Adrenal gland (tissue), 5 donors: ENCODE measurements at regions not wholly inside any gene's neighbourhood (a gene's known extent, or its start where the extent isn't known, plus 50 kb on each side); places are given as distances from the start of the nearest gene placed in this dataset.

Experiments
- CTCF ChIP-seq, 6 experiments: fragments of 450-650 bp in 4 of 6; fragments of 200-600 bp in 2 of 6; sonication (generic) in 1 of 6; IDR thresholded peaks; 1 replicate in 5 of 6; 2 replicates in 1 of 6; pipeline versions ENCODE4 v1.5.1 to v1.8.0; 2016 to 2021; ENCODE audit warnings: antibody characterized with exemption in 6 of 6, mild to moderate bottlenecking in 2 of 6, moderate library complexity in 1 of 6
- POLR2A ChIP-seq, 2 donors: fragments of 450-650 bp; IDR thresholded peaks; one replicate each; pipeline ENCODE4 v1.6.1; 2017; ENCODE audit warnings: antibody characterized with exemption in 2 of 2, mild to moderate bottlenecking in 2 of 2, moderate library complexity in 1 of 2
- donor health status: DM: no; HTN: no; CAD: no.

- no peak for TF ChIP-seq POLR2A (IDR thresholded peaks at IDR 0.05)
- no peak for TF ChIP-seq CTCF (IDR thresholded peaks at IDR 0.05)
These were observed 92.3 kb upstream of the STARD13 start for GRCh38 chr13:33377825-33378224.
